WERI-Rb-1 (cell line): ENCODE measurements at regions not wholly inside any gene's neighbourhood (a gene's known extent, or its start where the extent isn't known, plus 50 kb on each side); places are given as distances from the start of the nearest gene placed in this dataset.

Source experiments
- DNase-seq: peaks from one replicate; pipeline ENCODE4 v3.0.0-alpha.2; 2020
- H3K27ac ChIP-seq: fragments of 250-450 bp; sonication (Bioruptor Pico); 2 replicates; pipeline ENCODE4 v1.5.1; 2020; ENCODE audit warnings: mild to moderate bottlenecking, moderate library complexity
- H3K27me3 ChIP-seq: fragments of 250-450 bp; sonication (Bioruptor Pico); 2 replicates; pipeline ENCODE4 v1.5.1; 2021; ENCODE audit warnings: mild to moderate bottlenecking, low read depth, moderate library complexity; ENCODE audit not compliant: insufficient read depth, severe bottlenecking
- H3K36me3 ChIP-seq: fragments of 250-450 bp; sonication (Bioruptor Pico); 2 replicates; pipeline ENCODE4 v1.5.1; 2020; ENCODE audit warnings: mild to moderate bottlenecking, moderate library complexity
- H3K4me3 ChIP-seq: 2 replicates; pipeline ENCODE4 v1.5.1; 2011; ENCODE audit warnings: low read depth, mild to moderate bottlenecking, control low read depth, low read length
- H3K9me3 ChIP-seq: fragments of 250-450 bp; sonication (Bioruptor Pico); 2 replicates; pipeline ENCODE4 v1.5.1; 2021; ENCODE audit warnings: mild to moderate bottlenecking, moderate library complexity; ENCODE audit not compliant: severe bottlenecking
- TF ChIP-seq, protein P1 (sequence below): IDR thresholded peaks from 2 replicates; pipeline ENCODE4 v1.5.1; 2011; ENCODE audit warnings: low read depth, mild to moderate bottlenecking, control low read depth, inconsistent platforms, low read length

DNA sequence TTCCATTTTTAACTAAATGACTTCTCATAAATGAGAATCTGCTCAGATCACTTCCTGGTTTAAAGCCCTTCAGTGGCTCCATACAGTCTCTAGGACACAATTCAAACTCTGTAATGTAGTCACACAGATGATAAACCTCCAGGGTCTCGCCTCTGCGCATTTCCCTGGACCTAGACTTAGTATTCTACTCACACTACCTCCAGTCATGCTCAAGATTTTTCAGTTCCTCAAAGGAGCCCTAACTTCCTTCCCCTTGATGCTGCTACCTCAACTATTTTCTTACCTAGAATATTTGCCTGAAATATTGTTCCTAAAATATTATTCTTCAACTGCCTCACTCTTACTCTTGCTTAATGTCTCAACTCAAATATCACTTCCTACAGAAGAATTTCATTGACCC is 86.7 kb upstream of the TPP2 start:
- Histone ChIP-seq H3K4me3 (no peak overlapping the region), H3K36me3 (no peaks in the 10 kb centered on the region), H3K27me3 (no peaks in the 10 kb centered on the region), H3K27ac (no peak overlapping the region), H3K9me3 (no peaks in the 10 kb centered on the region)
- TF ChIP-seq, protein P1, sequence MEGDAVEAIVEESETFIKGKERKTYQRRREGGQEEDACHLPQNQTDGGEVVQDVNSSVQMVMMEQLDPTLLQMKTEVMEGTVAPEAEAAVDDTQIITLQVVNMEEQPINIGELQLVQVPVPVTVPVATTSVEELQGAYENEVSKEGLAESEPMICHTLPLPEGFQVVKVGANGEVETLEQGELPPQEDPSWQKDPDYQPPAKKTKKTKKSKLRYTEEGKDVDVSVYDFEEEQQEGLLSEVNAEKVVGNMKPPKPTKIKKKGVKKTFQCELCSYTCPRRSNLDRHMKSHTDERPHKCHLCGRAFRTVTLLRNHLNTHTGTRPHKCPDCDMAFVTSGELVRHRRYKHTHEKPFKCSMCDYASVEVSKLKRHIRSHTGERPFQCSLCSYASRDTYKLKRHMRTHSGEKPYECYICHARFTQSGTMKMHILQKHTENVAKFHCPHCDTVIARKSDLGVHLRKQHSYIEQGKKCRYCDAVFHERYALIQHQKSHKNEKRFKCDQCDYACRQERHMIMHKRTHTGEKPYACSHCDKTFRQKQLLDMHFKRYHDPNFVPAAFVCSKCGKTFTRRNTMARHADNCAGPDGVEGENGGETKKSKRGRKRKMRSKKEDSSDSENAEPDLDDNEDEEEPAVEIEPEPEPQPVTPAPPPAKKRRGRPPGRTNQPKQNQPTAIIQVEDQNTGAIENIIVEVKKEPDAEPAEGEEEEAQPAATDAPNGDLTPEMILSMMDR, result no peak
- no peak for DNase-seq

DNA sequence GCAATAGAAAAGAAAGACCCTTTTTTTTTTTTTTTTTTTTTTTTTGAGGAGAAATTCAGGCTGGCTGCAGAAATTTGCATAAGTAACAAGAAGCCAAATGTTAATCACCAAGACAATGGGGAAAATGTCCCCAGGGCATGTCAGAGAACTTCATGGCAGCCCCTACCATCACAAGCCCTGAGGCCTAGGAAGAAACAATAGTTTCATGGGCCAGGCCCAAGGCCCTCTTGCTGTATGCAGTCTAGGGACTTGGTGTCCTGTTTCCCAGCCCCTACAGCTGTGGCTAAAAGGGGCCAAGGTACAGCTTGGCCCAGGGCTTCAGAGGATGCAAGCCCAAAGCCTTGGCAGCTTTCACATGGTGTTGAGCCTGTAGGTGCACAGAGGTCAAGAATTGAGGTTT is 88.4 kb upstream of the TPP2 start:
- Histone ChIP-seq H3K9me3 (no peaks in the 10 kb centered on the region), H3K4me3 (no peak overlapping the region), H3K27ac (no peak overlapping the region), H3K36me3 (no peaks in the 10 kb centered on the region), H3K27me3 (no peaks in the 10 kb centered on the region)
- no peak for DNase-seq
- TF ChIP-seq, protein P1, result no peak

DNA sequence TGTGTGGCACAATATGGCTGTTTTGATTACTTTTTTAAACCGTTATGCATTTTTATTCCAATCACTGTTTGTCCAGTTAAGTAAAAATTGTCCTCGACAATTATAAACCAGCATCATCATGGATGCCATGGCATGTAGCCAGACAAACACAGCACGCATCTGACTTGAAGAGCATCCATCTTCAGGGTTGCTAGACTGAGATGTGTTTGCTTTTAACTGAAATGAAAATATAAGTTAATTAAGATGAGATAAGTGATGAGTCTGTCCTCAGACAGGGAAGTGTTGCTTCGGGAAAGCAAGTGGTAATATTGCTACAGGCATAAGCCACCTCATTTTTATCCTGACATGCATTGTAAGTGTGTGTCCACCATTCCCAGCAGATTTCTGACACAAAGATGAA is 92.8 kb upstream of the TPP2 start:
- no peak for DNase-seq
- Histone ChIP-seq H3K27ac (no peak overlapping the region), H3K4me3 (no peak overlapping the region), H3K9me3 (no peaks in the 10 kb centered on the region), H3K36me3 (no peaks in the 10 kb centered on the region), H3K27me3 (no peaks in the 10 kb centered on the region)
- TF ChIP-seq, protein P1, result no peak

DNA sequence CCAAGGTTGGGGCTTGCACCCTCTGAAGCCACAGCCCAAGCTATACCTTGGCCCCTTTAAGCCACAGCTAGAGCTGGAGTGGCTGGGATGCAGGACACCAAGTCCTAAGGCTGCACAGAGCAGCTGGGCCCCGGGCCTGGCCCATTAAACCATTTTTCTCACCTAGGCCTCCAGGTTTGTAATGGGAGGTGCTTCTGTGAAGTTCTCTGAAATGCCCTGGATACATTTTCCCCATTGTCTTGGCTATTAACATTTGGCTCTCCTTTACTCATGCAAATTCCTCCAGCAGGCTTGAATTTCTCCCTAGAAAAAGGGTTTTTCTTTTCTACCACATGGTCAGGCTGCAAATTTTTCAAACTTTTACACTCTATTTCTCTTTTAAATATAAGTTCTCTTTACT is 93.8 kb upstream of the FGF14 start:
- TF ChIP-seq, protein P1, result no peak
- DNase-seq, result no peak
- H3K4me3 ChIP-seq, result no peak overlapping the region
- H3K9me3 ChIP-seq, result no peaks in the 10 kb centered on the region
- H3K36me3 ChIP-seq, result no peaks in the 10 kb centered on the region
- H3K27ac ChIP-seq, result no peak overlapping the region
- no peaks in the 10 kb centered on the region for H3K27me3 ChIP-seq

DNA sequence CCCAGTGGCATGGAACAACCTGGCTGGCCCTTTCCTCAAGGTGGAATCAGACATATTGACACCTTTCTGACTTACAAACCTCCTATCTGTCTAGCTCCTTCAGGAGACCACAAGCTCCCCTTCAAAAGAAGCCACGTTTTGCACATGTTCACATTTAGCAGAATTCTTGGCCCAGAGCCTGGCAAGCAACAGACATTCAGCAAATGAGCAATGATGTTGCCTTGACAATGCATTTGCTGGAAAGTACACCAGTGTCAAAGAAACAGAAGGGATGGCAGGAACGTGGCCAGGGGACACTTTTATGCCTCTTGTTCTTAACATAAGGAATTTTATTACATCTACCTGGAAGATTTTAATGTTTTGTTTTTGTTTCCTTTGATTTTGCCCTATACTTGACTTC is 85.5 kb upstream of the FGF14 start:
- Histone ChIP-seq H3K4me3 (no peak overlapping the region), H3K36me3 (no peaks in the 10 kb centered on the region), H3K27ac (no peak overlapping the region), H3K9me3 (no peaks in the 10 kb centered on the region), H3K27me3 (no peaks in the 10 kb centered on the region)
- TF ChIP-seq, protein P1, result no peak
- no peak for DNase-seq

DNA sequence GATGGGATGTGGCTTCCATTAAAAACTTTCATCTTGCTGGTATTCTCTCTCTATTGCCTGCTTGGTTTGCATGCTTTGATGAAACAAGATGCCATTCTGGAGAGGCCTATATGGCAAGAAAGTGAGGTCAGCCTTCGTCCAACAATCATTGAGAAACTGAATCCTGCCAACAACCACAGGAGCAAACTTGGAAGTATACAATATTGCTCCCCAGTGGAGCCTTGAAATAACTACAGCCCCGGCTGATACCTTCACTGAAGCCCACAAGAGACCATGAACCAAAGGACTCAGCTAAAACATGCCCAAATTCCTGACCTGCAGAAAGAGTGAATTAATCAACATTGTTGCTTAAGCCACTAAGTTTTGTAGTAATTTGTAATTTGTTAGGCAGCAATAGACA is 82.5 kb upstream of the FGF14 start:
- TF ChIP-seq, protein P1, result peak; percentile 52
- no peaks in the 10 kb centered on the region for H3K36me3 ChIP-seq
- no peaks in the 10 kb centered on the region for H3K27me3 ChIP-seq
- DNase-seq, result no peak
- H3K9me3 ChIP-seq, result no peaks in the 10 kb centered on the region
- no peak overlapping the region for H3K4me3 ChIP-seq
- no peak overlapping the region for H3K27ac ChIP-seq
